ENCODE measurements at regions not wholly inside any gene's neighbourhood (a gene's known extent, or its start where the extent isn't known, plus 50 kb on each side); places are given as distances from the start of the nearest gene placed in this dataset.

DNA sequence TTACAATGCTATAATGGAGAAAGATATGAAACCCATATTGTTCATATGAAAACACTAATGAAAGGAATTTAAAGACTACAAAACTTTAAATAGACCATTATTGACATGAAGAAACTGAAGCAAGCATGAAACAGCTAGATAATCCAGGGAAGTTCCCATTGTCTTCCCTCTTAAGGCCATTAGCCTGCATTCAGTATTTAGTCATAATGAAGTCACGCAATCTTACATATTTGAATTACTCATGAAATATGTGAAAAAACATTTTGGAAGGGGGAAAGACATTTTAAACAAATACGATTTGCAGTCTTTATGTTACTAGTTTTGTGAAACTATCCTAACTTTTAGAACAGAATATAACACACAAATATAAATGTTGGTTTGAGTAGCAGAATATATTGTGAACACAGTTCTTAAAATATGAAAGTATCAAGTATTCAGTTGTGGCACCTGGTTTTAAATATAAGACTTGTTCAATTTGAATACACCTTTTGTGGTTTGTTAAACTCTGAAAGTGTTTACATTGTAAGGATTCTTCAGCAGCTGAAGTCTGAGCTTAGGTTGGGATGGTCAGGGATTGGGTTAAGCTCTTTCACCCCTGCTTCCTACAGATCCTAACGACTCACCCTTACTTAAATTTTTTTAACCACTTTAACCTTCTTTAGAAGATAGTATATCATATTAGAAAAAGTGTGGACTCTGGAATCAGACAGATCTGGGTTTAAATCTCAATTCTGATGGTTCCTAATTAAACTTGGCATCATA, 500.3 kb upstream of the TENM4 start:
- no peak overlapping the region for H2AFZ ChIP-seq
- TF ChIP-seq EZH2 (IDR thresholded peaks at IDR 0.05; ENCODE audit: borderline replicate concordance) (no peak), EZH2phosphoT487 (IDR thresholded peaks at IDR 0.05; ENCODE audit: low read depth, severe bottlenecking, unreplicated experiment) (no peak)
- TF ChIP-seq, protein P1, sequence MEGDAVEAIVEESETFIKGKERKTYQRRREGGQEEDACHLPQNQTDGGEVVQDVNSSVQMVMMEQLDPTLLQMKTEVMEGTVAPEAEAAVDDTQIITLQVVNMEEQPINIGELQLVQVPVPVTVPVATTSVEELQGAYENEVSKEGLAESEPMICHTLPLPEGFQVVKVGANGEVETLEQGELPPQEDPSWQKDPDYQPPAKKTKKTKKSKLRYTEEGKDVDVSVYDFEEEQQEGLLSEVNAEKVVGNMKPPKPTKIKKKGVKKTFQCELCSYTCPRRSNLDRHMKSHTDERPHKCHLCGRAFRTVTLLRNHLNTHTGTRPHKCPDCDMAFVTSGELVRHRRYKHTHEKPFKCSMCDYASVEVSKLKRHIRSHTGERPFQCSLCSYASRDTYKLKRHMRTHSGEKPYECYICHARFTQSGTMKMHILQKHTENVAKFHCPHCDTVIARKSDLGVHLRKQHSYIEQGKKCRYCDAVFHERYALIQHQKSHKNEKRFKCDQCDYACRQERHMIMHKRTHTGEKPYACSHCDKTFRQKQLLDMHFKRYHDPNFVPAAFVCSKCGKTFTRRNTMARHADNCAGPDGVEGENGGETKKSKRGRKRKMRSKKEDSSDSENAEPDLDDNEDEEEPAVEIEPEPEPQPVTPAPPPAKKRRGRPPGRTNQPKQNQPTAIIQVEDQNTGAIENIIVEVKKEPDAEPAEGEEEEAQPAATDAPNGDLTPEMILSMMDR (IDR thresholded peaks at IDR 0.05; ENCODE audit: poor library complexity), result no peak
- no peaks in the 10 kb centered on the region for H3K9me2 ChIP-seq (replicated peaks; ENCODE audit: insufficient read depth)
- H3K9me3 ChIP-seq (ENCODE audit: low read depth), result no peaks in the 10 kb centered on the region
- no peaks in the 10 kb centered on the region for H4K20me1 ChIP-seq (ENCODE audit: insufficient read depth, poor library complexity, severe bottlenecking)
- H3K79me2 ChIP-seq, result no peaks in the 10 kb centered on the region
- no peaks in the 10 kb centered on the region for H3K27me3 ChIP-seq
- no peak overlapping the region for H3K4me3 ChIP-seq
- 75% methylated on average over 3 of the region's 3 CpGs for WGBS (ENCODE audit: low lambda C conversion rate, missing lambda C conversion rate)
- no peak overlapping the region for H3K4me2 ChIP-seq
- no peaks in the 10 kb centered on the region for H3K36me3 ChIP-seq (replicated peaks; ENCODE audit: insufficient read depth, low read depth)
- H3K27ac ChIP-seq, result no peak overlapping the region
- DNase-seq (ENCODE audit: low spot score), result no peak
- no peaks in the 10 kb centered on the region for H3K4me1 ChIP-seq (ENCODE audit: insufficient read depth)

GRCh38 chr11:79940165-79940564, 499.3 kb upstream of the TENM4 start:
- 43% methylated on average over 6 of the region's 6 CpGs for WGBS (ENCODE audit: low lambda C conversion rate, missing lambda C conversion rate)

GRCh38 chr11:79939111-79939510, 498.3 kb upstream of the TENM4 start:
- TF ChIP-seq EZH2 (IDR thresholded peaks at IDR 0.05; ENCODE audit: borderline replicate concordance), result no peak
- TF ChIP-seq EZH2phosphoT487 (IDR thresholded peaks at IDR 0.05; ENCODE audit: low read depth, severe bottlenecking, unreplicated experiment), result no peak
- TF ChIP-seq, protein P1 (IDR thresholded peaks at IDR 0.05; ENCODE audit: poor library complexity), result no peak
- 85% methylated on average over 4 of the region's 4 CpGs for WGBS (ENCODE audit: low lambda C conversion rate, missing lambda C conversion rate)
- Histone ChIP-seq H3K36me3 (replicated peaks; ENCODE audit: insufficient read depth, low read depth) (no peaks in the 10 kb centered on the region), H3K4me2 (no peak overlapping the region), H3K27me3 (no peaks in the 10 kb centered on the region), H3K9me3 (ENCODE audit: low read depth) (no peaks in the 10 kb centered on the region), H3K4me1 (ENCODE audit: insufficient read depth) (no peaks in the 10 kb centered on the region), H2AFZ (no peak overlapping the region), H3K4me3 (no peak overlapping the region), H4K20me1 (ENCODE audit: insufficient read depth, poor library complexity, severe bottlenecking) (no peaks in the 10 kb centered on the region), H3K27ac (no peak overlapping the region), H3K9me2 (replicated peaks; ENCODE audit: insufficient read depth) (no peaks in the 10 kb centered on the region), H3K79me2 (no peaks in the 10 kb centered on the region)
- DNase-seq (ENCODE audit: low spot score), result no peak

More at GRCh38 chr11:79940165-79940564, 499.3 kb upstream of the TENM4 start:
- Histone ChIP-seq H4K20me1 (ENCODE audit: insufficient read depth, poor library complexity, severe bottlenecking) (no peaks in the 10 kb centered on the region), H2AFZ (no peak overlapping the region), H3K9me2 (replicated peaks; ENCODE audit: insufficient read depth) (no peaks in the 10 kb centered on the region), H3K4me2 (no peak overlapping the region), H3K79me2 (no peaks in the 10 kb centered on the region), H3K9me3 (ENCODE audit: low read depth) (no peaks in the 10 kb centered on the region), H3K36me3 (replicated peaks; ENCODE audit: insufficient read depth, low read depth) (no peaks in the 10 kb centered on the region), H3K4me3 (no peak overlapping the region), H3K4me1 (ENCODE audit: insufficient read depth) (no peaks in the 10 kb centered on the region), H3K27me3 (no peaks in the 10 kb centered on the region), H3K27ac (no peak overlapping the region)
- peak; percentile 26 for DNase-seq (ENCODE audit: low spot score)
- TF ChIP-seq, protein P1 (IDR thresholded peaks at IDR 0.05; ENCODE audit: poor library complexity), result no peak
- no peak for TF ChIP-seq EZH2phosphoT487 (IDR thresholded peaks at IDR 0.05; ENCODE audit: low read depth, severe bottlenecking, unreplicated experiment)
- no peak for TF ChIP-seq EZH2 (IDR thresholded peaks at IDR 0.05; ENCODE audit: borderline replicate concordance)
